Nephron (organoid): ENCODE measurements at regions not wholly inside any gene's neighbourhood (a gene's known extent, or its start where the extent isn't known, plus 50 kb on each side); places are given as distances from the start of the nearest gene placed in this dataset.

Experiments used
- H3K27ac Mint-ChIP-seq, 3 experiments: 2 replicates each; pipeline ENCODE4 v1.8.0; 2020; ENCODE audit warnings: mixed read lengths in 3 of 3, mild to moderate bottlenecking in 2 of 3, moderate library complexity in 1 of 3
- H3K27me3 Mint-ChIP-seq: 2 replicates; pipeline ENCODE4 v1.8.0; 2021; ENCODE audit warnings: low read depth, mild to moderate bottlenecking, moderate library complexity, mixed read lengths
- H3K36me3 Mint-ChIP-seq: 2 replicates; pipeline ENCODE4 v1.8.0; 2020; ENCODE audit warnings: low read depth, mixed read lengths
- H3K4me1 Mint-ChIP-seq: 2 replicates; pipeline ENCODE4 v1.8.0; 2020; ENCODE audit warnings: mixed read lengths
- H3K4me3 Mint-ChIP-seq, 3 experiments: 2 replicates each; pipeline ENCODE4 v1.8.0; 2020; ENCODE audit warnings: mild to moderate bottlenecking in 3 of 3, mixed read lengths in 3 of 3, moderate library complexity in 2 of 3
- H3K9me3 Mint-ChIP-seq: 2 replicates; pipeline ENCODE4 v1.8.0; 2020; ENCODE audit warnings: mixed read lengths
- CTCF ChIP-seq, 3 experiments: fragments of 200-600 bp; sonication (generic); IDR thresholded peaks; one replicate each; pipeline ENCODE4 v1.5.0; 2021; ENCODE audit warnings: antibody characterized with exemption in 3 of 3; ENCODE audit not compliant: unreplicated experiment in 3 of 3

- Mint-ChIP-seq H3K36me3 (no peaks in the 10 kb centered on the region), H3K4me1 (peaks cover 17% of the 10 kb centered on the region), H3K27me3 (no peaks in the 10 kb centered on the region), H3K4me3 (no peak overlapping the region), H3K27ac (no peak overlapping the region), H3K9me3 (no peaks in the 10 kb centered on the region)
- TF ChIP-seq CTCF (IDR thresholded peaks at IDR 0.05; ENCODE audit: unreplicated experiment in 3 of 3), result no peak
These were observed 76.1 kb upstream of the KRR1 start for GRCh38 chr12:75587340-75588106.

GRCh38 chr12:75585330-75585729 is 73.9 kb upstream of the KRR1 start:
- no peak overlapping the region for H3K4me3 Mint-ChIP-seq
- no peaks in the 10 kb centered on the region for H3K9me3 Mint-ChIP-seq
- no peak overlapping the region for H3K27ac Mint-ChIP-seq
- no peaks in the 10 kb centered on the region for H3K36me3 Mint-ChIP-seq
- H3K27me3 Mint-ChIP-seq, result no peaks in the 10 kb centered on the region
- no peak for TF ChIP-seq CTCF (IDR thresholded peaks at IDR 0.05; ENCODE audit: unreplicated experiment in 3 of 3)
- no peaks in the 10 kb centered on the region for H3K4me1 Mint-ChIP-seq

- Mint-ChIP-seq H3K4me3 (no peak overlapping the region), H3K36me3 (no peaks in the 10 kb centered on the region), H3K27ac (peak overlapping the region in 1 of 3 experiments; percentile 39), H3K9me3 (no peaks in the 10 kb centered on the region), H3K27me3 (no peaks in the 10 kb centered on the region), H3K4me1 (no peaks in the 10 kb centered on the region)
- no peak for TF ChIP-seq CTCF (IDR thresholded peaks at IDR 0.05; ENCODE audit: unreplicated experiment in 3 of 3)
These were observed 71.9 kb upstream of the KRR1 start for GRCh38 chr12:75583355-75583754.

- H3K36me3 Mint-ChIP-seq, result no peaks in the 10 kb centered on the region
- H3K27ac Mint-ChIP-seq, result no peak overlapping the region
- no peaks in the 10 kb centered on the region for H3K9me3 Mint-ChIP-seq
- TF ChIP-seq CTCF (IDR thresholded peaks at IDR 0.05; ENCODE audit: unreplicated experiment in 3 of 3), result no peak
- no peaks in the 10 kb centered on the region for H3K4me1 Mint-ChIP-seq
- H3K4me3 Mint-ChIP-seq, result no peak overlapping the region
- no peaks in the 10 kb centered on the region for H3K27me3 Mint-ChIP-seq
These were observed 70.1 kb upstream of the KRR1 start for GRCh38 chr12:75581515-75581914.

GRCh38 chr12:75579552-75579951 is 68.1 kb upstream of the KRR1 start:
- H3K4me1 Mint-ChIP-seq, result no peaks in the 10 kb centered on the region
- H3K36me3 Mint-ChIP-seq, result no peaks in the 10 kb centered on the region
- H3K4me3 Mint-ChIP-seq, result no peak overlapping the region
- H3K27me3 Mint-ChIP-seq, result no peaks in the 10 kb centered on the region
- no peaks in the 10 kb centered on the region for H3K9me3 Mint-ChIP-seq
- TF ChIP-seq CTCF (IDR thresholded peaks at IDR 0.05; ENCODE audit: unreplicated experiment in 3 of 3), result no peak
- H3K27ac Mint-ChIP-seq, result peak overlapping the region in 1 of 3 experiments; percentile 13

GRCh38 chr12:75578546-75578945 is 67.1 kb upstream of the KRR1 start:
- Mint-ChIP-seq H3K9me3 (no peaks in the 10 kb centered on the region), H3K36me3 (no peaks in the 10 kb centered on the region), H3K4me1 (no peaks in the 10 kb centered on the region), H3K27ac (no peak overlapping the region), H3K4me3 (no peak overlapping the region), H3K27me3 (no peaks in the 10 kb centered on the region)
- no peak for TF ChIP-seq CTCF (IDR thresholded peaks at IDR 0.05; ENCODE audit: unreplicated experiment in 3 of 3)
